ENCODE measurements at regions not wholly inside any gene's neighbourhood (a gene's known extent, or its start where the extent isn't known, plus 50 kb on each side); places are given as distances from the start of the nearest gene placed in this dataset.

DNA sequence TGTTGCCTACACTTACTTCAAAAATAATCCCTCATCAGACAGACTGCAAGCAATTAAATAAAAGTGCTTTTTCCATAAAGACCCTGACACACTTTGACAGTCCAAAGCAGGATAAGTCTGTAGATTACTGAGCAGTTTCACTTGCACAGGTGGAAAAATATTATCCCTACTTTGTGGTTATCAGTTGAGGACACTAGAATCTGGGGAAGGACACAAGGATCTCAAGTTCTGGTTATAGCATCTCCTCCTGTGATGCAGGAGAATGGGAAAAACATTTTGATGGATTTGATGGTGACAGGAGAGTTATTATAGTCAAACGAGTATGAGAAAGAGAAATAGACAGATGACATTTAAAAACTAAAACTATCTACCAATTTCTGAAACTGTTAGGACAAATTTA, 122.9 kb upstream of the PCDH9 start:
- TF ChIP-seq, protein P1, sequence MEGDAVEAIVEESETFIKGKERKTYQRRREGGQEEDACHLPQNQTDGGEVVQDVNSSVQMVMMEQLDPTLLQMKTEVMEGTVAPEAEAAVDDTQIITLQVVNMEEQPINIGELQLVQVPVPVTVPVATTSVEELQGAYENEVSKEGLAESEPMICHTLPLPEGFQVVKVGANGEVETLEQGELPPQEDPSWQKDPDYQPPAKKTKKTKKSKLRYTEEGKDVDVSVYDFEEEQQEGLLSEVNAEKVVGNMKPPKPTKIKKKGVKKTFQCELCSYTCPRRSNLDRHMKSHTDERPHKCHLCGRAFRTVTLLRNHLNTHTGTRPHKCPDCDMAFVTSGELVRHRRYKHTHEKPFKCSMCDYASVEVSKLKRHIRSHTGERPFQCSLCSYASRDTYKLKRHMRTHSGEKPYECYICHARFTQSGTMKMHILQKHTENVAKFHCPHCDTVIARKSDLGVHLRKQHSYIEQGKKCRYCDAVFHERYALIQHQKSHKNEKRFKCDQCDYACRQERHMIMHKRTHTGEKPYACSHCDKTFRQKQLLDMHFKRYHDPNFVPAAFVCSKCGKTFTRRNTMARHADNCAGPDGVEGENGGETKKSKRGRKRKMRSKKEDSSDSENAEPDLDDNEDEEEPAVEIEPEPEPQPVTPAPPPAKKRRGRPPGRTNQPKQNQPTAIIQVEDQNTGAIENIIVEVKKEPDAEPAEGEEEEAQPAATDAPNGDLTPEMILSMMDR (IDR thresholded peaks at IDR 0.05; ENCODE audit: insufficient read depth, low read depth, low read length) = no peak
- no peak for TF ChIP-seq EZH2 (IDR thresholded peaks at IDR 0.05; ENCODE audit: insufficient read depth, low read length)
